ENCODE measurements at regions not wholly inside any gene's neighbourhood (a gene's known extent, or its start where the extent isn't known, plus 50 kb on each side); places are given as distances from the start of the nearest gene placed in this dataset.

- TF ChIP-seq CTCF (IDR thresholded peaks at IDR 0.05): no peak
- TF ChIP-seq POLR2A (IDR thresholded peaks at IDR 0.05): no peak
These were observed 690.7 kb upstream of the FSHR start for GRCh38 chr2:49845021-49845420.
